H9 (cell line): ENCODE measurements at regions not wholly inside any gene's neighbourhood (a gene's known extent, or its start where the extent isn't known, plus 50 kb on each side); places are given as distances from the start of the nearest gene placed in this dataset.
A peak's percentile ranks its signal among the peaks of the same experiment; 100 is the strongest.
"Not testable (repeated sequence)": the region's sequence is repeated elsewhere in the genome, so short reads cannot be mapped to it uniquely, and the experiment has no call there.

Source experiments
- DNase-seq: peaks from one replicate; pipeline ENCODE4 v3.0.0-alpha.2; 2017
- H2AFZ ChIP-seq: one replicate; pipeline ENCODE4 v1.6.1; 2013; ENCODE audit warnings: mild to moderate bottlenecking, low read length, control low read depth, moderate library complexity
- H2AK5ac ChIP-seq: 2 replicates; pipeline ENCODE4 v1.6.1; 2013; ENCODE audit warnings: low read length, control low read depth, mixed read lengths; ENCODE audit not compliant: insufficient read length
- H2BK120ac ChIP-seq: one replicate; pipeline ENCODE4 v1.6.1; 2013; ENCODE audit warnings: low read depth, mild to moderate bottlenecking, low read length, control low read depth, inconsistent platforms; ENCODE audit not compliant: poor library complexity, severe bottlenecking
- H2BK12ac ChIP-seq: 2 replicates; pipeline ENCODE4 v1.6.1; 2013; ENCODE audit warnings: low read length, control low read depth, mixed read lengths, low read depth; ENCODE audit not compliant: insufficient read length
- H2BK15ac ChIP-seq: 2 replicates; pipeline ENCODE4 v1.6.1; 2013; ENCODE audit warnings: low read depth, low read length, control low read depth
- H2BK20ac ChIP-seq: one replicate; pipeline ENCODE4 v1.6.1; 2013; ENCODE audit warnings: low read depth, mild to moderate bottlenecking, low read length, control low read depth, inconsistent platforms; ENCODE audit not compliant: poor library complexity, severe bottlenecking
- H2BK5ac ChIP-seq: 2 replicates; pipeline ENCODE4 v1.6.1; 2013; ENCODE audit warnings: low read length, control low read depth, mixed read lengths; ENCODE audit not compliant: insufficient read length
- H3K14ac ChIP-seq: 2 replicates; pipeline ENCODE4 v1.6.1; 2013; ENCODE audit warnings: low read length, control low read depth; ENCODE audit not compliant: insufficient read depth
- H3K18ac ChIP-seq: 2 replicates; pipeline ENCODE4 v1.6.1; 2013; ENCODE audit warnings: low read depth, mild to moderate bottlenecking, mixed read lengths, low read length, control low read depth; ENCODE audit not compliant: insufficient read length
- H3K23ac ChIP-seq: 2 replicates; pipeline ENCODE4 v1.6.1; 2013; ENCODE audit warnings: low read length, control low read depth, mixed read lengths, low read depth; ENCODE audit not compliant: insufficient read length
- H3K23me2 ChIP-seq: 2 replicates; pipeline ENCODE4 v1.6.1; 2013; ENCODE audit warnings: low read depth, mild to moderate bottlenecking, mixed read lengths, low read length, control low read depth; ENCODE audit not compliant: insufficient read length, poor library complexity, severe bottlenecking
- H3K27ac ChIP-seq: 2 replicates; pipeline ENCODE4 v1.5.1; 2013; ENCODE audit warnings: low read length, control low read depth, mixed read lengths, low read depth; ENCODE audit not compliant: insufficient read length
- H3K27me3 ChIP-seq: 2 replicates; pipeline ENCODE4 v1.6.1; 2013; ENCODE audit warnings: low read length, control low read depth, inconsistent platforms; ENCODE audit not compliant: insufficient read depth
- H3K4ac ChIP-seq: 2 replicates; pipeline ENCODE4 v1.6.1; 2013; ENCODE audit warnings: low read depth, mild to moderate bottlenecking, control low read depth, inconsistent platforms, low read length, moderate library complexity
- H3K4me1 ChIP-seq: 2 replicates; pipeline ENCODE4 v1.6.1; 2013; ENCODE audit warnings: low read length, control low read depth, inconsistent platforms; ENCODE audit not compliant: insufficient read depth
- H3K4me2 ChIP-seq: 2 replicates; pipeline ENCODE4 v1.6.1; 2013; ENCODE audit warnings: low read length, control low read depth, mixed read lengths; ENCODE audit not compliant: insufficient read length, insufficient read depth
- H3K56ac ChIP-seq: 2 replicates; pipeline ENCODE4 v1.6.1; 2013; ENCODE audit warnings: low read depth, mild to moderate bottlenecking, mixed read lengths, low read length, control low read depth; ENCODE audit not compliant: insufficient read length
- H3K79me1 ChIP-seq: 2 replicates; pipeline ENCODE4 v1.6.1; 2013; ENCODE audit warnings: low read depth, mild to moderate bottlenecking, moderate library complexity, low read length, control low read depth, inconsistent platforms; ENCODE audit not compliant: insufficient read depth, poor library complexity, severe bottlenecking
- H3K79me2 ChIP-seq: 2 replicates; pipeline ENCODE4 v1.6.1; 2013; ENCODE audit warnings: low read length, control low read depth, inconsistent platforms; ENCODE audit not compliant: insufficient read depth
- H3K9ac ChIP-seq: 2 replicates; pipeline ENCODE4 v1.6.1; 2013; ENCODE audit warnings: low read length, control low read depth, mixed read lengths; ENCODE audit not compliant: insufficient read length; ENCODE audit errors: extremely low read depth
- H3K9me3 ChIP-seq: one replicate; pipeline ENCODE4 v1.6.1; 2013; ENCODE audit warnings: low read depth, low read length, inconsistent platforms; ENCODE audit not compliant: control insufficient read depth
- H3T11ph ChIP-seq: one replicate; pipeline ENCODE4 v1.6.1; 2013; ENCODE audit warnings: mild to moderate bottlenecking, low read length, control low read depth, inconsistent platforms
- H4K20me1 ChIP-seq: one replicate; pipeline ENCODE4 v1.6.1; 2013; ENCODE audit not compliant: control insufficient read depth, insufficient read length, insufficient read depth
- H4K5ac ChIP-seq: 2 replicates; pipeline ENCODE4 v1.6.1; 2013; ENCODE audit warnings: low read depth, mild to moderate bottlenecking, mixed read lengths, low read length, control low read depth; ENCODE audit not compliant: insufficient read length
- H4K8ac ChIP-seq: replicated peaks from 2 replicates; pipeline ENCODE4 v1.6.1; 2013; ENCODE audit warnings: low read length, control low read depth, mixed read lengths, low read depth; ENCODE audit not compliant: insufficient read length
- H4K91ac ChIP-seq: 2 replicates; pipeline ENCODE4 v1.6.1; 2013; ENCODE audit warnings: low read depth, mild to moderate bottlenecking, moderate library complexity, mixed read lengths, low read length, control low read depth; ENCODE audit not compliant: insufficient read length
- H3K27ac Mint-ChIP-seq, 3 experiments: 2 replicates in 2 of 3; 3 replicates in 1 of 3; pipeline ENCODE4 v1.8.0; 2020 to 2021; ENCODE audit warnings: mixed read lengths in 3 of 3, mild to moderate bottlenecking in 1 of 3, moderate library complexity in 1 of 3
- H3K27me3 Mint-ChIP-seq: 2 replicates; pipeline ENCODE4 v1.8.0; 2021; ENCODE audit warnings: low read depth, mild to moderate bottlenecking, moderate library complexity, mixed read lengths
- H3K36me3 Mint-ChIP-seq, 3 experiments: 2 replicates in 2 of 3; 3 replicates in 1 of 3; pipeline ENCODE4 v1.8.0; 2020 to 2021; ENCODE audit warnings: low read depth in 3 of 3, mixed read lengths in 3 of 3; ENCODE audit not compliant: insufficient read depth in 1 of 3
- H3K4me1 Mint-ChIP-seq, 2 experiments: 2 replicates each; pipeline ENCODE4 v1.8.0; 2020; ENCODE audit warnings: mixed read lengths in 2 of 2
- H3K4me3 Mint-ChIP-seq, 2 experiments: 2 replicates in 1 of 2; 3 replicates in 1 of 2; pipeline ENCODE4 v1.8.0; 2020 to 2021; ENCODE audit warnings: mild to moderate bottlenecking in 2 of 2, mixed read lengths in 2 of 2, moderate library complexity in 1 of 2
- H3K9me3 Mint-ChIP-seq, 2 experiments: 2 replicates in 1 of 2; 3 replicates in 1 of 2; pipeline ENCODE4 v1.8.0; 2020; ENCODE audit warnings: mild to moderate bottlenecking in 2 of 2, mixed read lengths in 2 of 2, moderate library complexity in 1 of 2
- WGBS: extraction: QIAGEN DNeasy Blood & Tissue Kit; methylation state at CpG from one replicate; pipeline ENCODE4 v1.1.7; 2013; ENCODE audit warnings: missing lambda C conversion rate, low lambda C conversion rate, mixed read lengths; ENCODE audit not compliant: insufficient read length; ENCODE audit errors: extremely low coverage; 5-methylcytosine and 5-hydroxymethylcytosine counted together
- TF ChIP-seq, protein P1 (sequence below): fragments of 200-600 bp; sonication (generic); conservative IDR thresholded peaks from 3 replicates; pipeline ENCODE4 v1.8.0; 2021; ENCODE audit warnings: antibody characterized with exemption, mild to moderate bottlenecking

DNA sequence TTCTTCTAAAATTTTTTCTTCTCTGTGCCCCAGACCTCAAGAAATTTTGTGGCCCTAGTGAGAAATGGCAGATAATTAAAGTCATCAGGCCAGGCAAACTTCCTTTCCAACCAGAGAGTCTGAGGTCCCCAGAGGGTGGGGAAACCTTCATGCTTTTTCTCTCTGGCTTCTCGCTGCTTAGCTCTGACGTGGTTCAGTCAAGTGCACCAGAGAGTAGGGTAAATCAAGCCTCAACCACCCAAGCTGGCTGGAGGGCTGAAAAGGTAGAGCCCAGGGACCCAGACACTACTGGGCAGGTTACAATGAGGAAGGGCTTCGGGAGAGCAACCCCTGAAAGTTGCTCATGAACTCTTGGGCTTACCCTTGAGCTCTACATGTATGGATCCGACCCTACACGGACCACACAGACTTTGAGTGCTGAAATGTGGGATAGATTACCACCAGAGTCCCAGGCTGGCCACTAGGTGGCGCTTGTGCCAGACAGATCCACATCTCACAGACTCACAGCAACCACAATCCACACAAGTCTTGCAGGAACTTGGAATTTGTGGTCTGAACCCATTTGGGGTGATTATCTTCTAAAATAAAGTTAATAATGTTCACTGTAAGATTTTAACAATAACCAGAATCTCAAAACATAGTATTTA, 323.5 kb downstream of the KLF13 start:
- not testable (repeated sequence) for H3K14ac ChIP-seq, H3K36me3 Mint-ChIP-seq, H3K4me1 Mint-ChIP-seq

DNA sequence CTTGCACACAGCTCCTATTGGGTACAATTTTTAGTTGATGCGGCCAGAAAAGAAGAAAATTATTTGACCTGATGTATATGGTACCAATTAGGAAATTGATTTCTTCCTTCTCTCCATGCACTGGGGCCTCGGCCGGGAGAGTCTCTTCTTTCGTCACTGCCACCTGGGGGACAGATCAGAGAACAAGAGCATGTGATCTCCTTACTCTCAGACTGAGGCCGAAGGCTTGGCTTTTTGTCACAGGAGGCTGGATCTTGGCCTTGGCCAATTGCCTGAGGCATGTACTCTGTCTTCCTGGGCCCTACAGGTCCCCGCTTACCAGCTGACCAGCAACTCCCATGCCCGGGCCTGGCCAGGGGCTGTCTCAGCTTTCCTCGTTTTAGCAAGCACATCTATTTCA, 330.3 kb downstream of the KLF13 start:
- not testable (repeated sequence) for H2BK5ac ChIP-seq, DNase-seq, H3K79me2 ChIP-seq, H3K79me1 ChIP-seq, H3K4ac ChIP-seq, H3K36me3 Mint-ChIP-seq, H3T11ph ChIP-seq, H3K23me2 ChIP-seq, H4K5ac ChIP-seq, H3K9me3 Mint-ChIP-seq, H4K20me1 ChIP-seq, H3K9ac ChIP-seq, H3K27ac ChIP-seq, H2BK120ac ChIP-seq, H3K27me3 Mint-ChIP-seq, H2BK15ac ChIP-seq, H3K4me3 Mint-ChIP-seq, H3K56ac ChIP-seq, H3K4me1 ChIP-seq, H3K14ac ChIP-seq, H2BK12ac ChIP-seq, H4K91ac ChIP-seq, H2AK5ac ChIP-seq, H3K18ac ChIP-seq, H2BK20ac ChIP-seq, H3K9me3 ChIP-seq, H3K4me1 Mint-ChIP-seq, H3K27ac Mint-ChIP-seq, H3K27me3 ChIP-seq, H2AFZ ChIP-seq, H4K8ac ChIP-seq, H3K23ac ChIP-seq, H3K4me2 ChIP-seq
- no CpG with 5 or more reads among the region's 8 CpGs for WGBS

More for the DNA sequence above, 323.5 kb downstream of the KLF13 start:
- H2BK12ac ChIP-seq, H3K27me3 Mint-ChIP-seq, H3K18ac ChIP-seq, H3K4ac ChIP-seq, H3K9me3 Mint-ChIP-seq, H3K4me3 Mint-ChIP-seq, H3K27ac ChIP-seq, H2BK120ac ChIP-seq, H3K4me1 ChIP-seq, H3K9ac ChIP-seq, H3K79me2 ChIP-seq, H3K27me3 ChIP-seq, H3K23ac ChIP-seq, H3K56ac ChIP-seq, H4K8ac ChIP-seq, H3K23me2 ChIP-seq, H2AFZ ChIP-seq, H2BK15ac ChIP-seq, H4K91ac ChIP-seq, H4K20me1 ChIP-seq, H3K4me2 ChIP-seq, H2BK5ac ChIP-seq, H4K5ac ChIP-seq, H2BK20ac ChIP-seq, H3T11ph ChIP-seq, H3K79me1 ChIP-seq, DNase-seq, H3K27ac Mint-ChIP-seq, H3K9me3 ChIP-seq, H2AK5ac ChIP-seq: not testable (repeated sequence)
- TF ChIP-seq, protein P1, sequence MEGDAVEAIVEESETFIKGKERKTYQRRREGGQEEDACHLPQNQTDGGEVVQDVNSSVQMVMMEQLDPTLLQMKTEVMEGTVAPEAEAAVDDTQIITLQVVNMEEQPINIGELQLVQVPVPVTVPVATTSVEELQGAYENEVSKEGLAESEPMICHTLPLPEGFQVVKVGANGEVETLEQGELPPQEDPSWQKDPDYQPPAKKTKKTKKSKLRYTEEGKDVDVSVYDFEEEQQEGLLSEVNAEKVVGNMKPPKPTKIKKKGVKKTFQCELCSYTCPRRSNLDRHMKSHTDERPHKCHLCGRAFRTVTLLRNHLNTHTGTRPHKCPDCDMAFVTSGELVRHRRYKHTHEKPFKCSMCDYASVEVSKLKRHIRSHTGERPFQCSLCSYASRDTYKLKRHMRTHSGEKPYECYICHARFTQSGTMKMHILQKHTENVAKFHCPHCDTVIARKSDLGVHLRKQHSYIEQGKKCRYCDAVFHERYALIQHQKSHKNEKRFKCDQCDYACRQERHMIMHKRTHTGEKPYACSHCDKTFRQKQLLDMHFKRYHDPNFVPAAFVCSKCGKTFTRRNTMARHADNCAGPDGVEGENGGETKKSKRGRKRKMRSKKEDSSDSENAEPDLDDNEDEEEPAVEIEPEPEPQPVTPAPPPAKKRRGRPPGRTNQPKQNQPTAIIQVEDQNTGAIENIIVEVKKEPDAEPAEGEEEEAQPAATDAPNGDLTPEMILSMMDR = peak; percentile 43; the same call in 2 of the 3 replicates
- no CpG with 5 or more reads among the region's 6 CpGs for WGBS
